HUES48 (cell line): ENCODE measurements at regions not wholly inside any gene's neighbourhood (a gene's known extent, or its start where the extent isn't known, plus 50 kb on each side); places are given as distances from the start of the nearest gene placed in this dataset.
"Not testable (repeated sequence)": the region's sequence is repeated elsewhere in the genome, so short reads cannot be mapped to it uniquely, and the experiment has no call there.

Experiments
- H3K27ac ChIP-seq: one replicate; pipeline ENCODE4 v1.7.0; 2013; ENCODE audit warnings: low read depth, low read length, inconsistent platforms
- H3K27me3 ChIP-seq: 2 replicates; pipeline ENCODE4 v1.6.1; 2013; ENCODE audit warnings: mild to moderate bottlenecking, low read length; ENCODE audit not compliant: control insufficient read depth, insufficient read depth
- H3K36me3 ChIP-seq: 2 replicates; pipeline ENCODE4 v1.6.1; 2013; ENCODE audit warnings: low read length; ENCODE audit not compliant: control insufficient read depth, insufficient read depth
- H3K4me1 ChIP-seq: 2 replicates; pipeline ENCODE4 v1.6.1; 2013; ENCODE audit warnings: mild to moderate bottlenecking, low read length; ENCODE audit not compliant: control insufficient read depth, insufficient read depth
- H3K4me3 ChIP-seq: 2 replicates; pipeline ENCODE4 v1.5.1; 2013; ENCODE audit warnings: mild to moderate bottlenecking, low read depth, low read length
- H3K9ac ChIP-seq: 2 replicates; pipeline ENCODE4 v1.6.1; 2013; ENCODE audit warnings: mild to moderate bottlenecking, low read depth, low read length, moderate library complexity
- H3K9me3 ChIP-seq: 2 replicates; pipeline ENCODE4 v1.6.1; 2013; ENCODE audit warnings: low read length; ENCODE audit not compliant: control insufficient read depth, insufficient read depth

DNA sequence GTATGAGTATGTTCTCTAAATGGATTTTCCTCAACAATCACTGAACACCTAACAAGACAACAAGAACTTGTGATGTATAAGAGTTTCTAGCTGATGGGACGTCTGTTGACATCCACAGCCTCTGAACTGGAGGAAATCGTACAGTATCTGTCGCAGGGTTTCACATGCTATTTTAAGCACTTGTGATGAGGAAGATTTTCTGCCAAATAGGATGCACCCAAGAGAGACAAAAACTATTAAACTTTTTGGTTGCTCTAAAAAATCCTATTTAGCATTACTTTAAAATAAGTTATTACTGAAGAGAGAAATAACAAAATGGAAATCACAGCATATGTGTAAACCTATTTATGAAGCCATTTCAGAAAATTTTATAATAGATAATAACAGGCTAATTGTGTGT, 356.1 kb upstream of the SLC7A11 start:
- no peak overlapping the region for H3K9ac ChIP-seq
- H3K9me3 ChIP-seq, result peaks cover 2% of the 10 kb centered on the region; the same call in 1 of the 2 replicates
- no peaks in the 10 kb centered on the region for H3K4me1 ChIP-seq
- no peak overlapping the region for H3K27ac ChIP-seq
- no peak overlapping the region for H3K4me3 ChIP-seq
- H3K27me3 ChIP-seq, result no peaks in the 10 kb centered on the region; the same call in 1 of the 2 replicates
- no peaks in the 10 kb centered on the region for H3K36me3 ChIP-seq

DNA sequence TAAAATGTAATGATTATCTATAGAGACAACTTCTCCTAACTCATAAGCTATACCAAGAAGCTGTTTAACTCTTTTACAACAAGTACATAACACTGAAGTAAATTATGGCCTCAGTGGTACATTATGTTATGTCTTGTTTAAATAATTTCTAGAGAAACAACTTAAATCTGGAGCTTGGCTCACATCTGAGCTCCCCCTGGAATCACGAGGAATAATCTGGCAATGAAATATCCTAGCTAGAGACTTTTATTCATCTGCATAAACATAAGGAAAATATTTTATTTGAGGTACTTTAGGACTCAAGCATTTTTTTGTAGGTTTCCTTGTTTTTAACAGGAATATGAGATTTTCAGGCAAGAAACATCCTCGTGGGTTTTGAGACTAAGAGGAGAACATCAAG, 354.7 kb upstream of the SLC7A11 start:
- Histone ChIP-seq H3K9ac (no peak overlapping the region), H3K4me1 (0 out of 2 replicates have a peak, but pooled peaks cover 3% of the 10 kb centered on the region), H3K36me3 (no peaks in the 10 kb centered on the region), H3K9me3 (peaks cover 2% of the 10 kb centered on the region; the same call in 1 of the 2 replicates), H3K27ac (no peak overlapping the region), H3K4me3 (no peak overlapping the region), H3K27me3 (no peaks in the 10 kb centered on the region; the same call in 1 of the 2 replicates)

DNA sequence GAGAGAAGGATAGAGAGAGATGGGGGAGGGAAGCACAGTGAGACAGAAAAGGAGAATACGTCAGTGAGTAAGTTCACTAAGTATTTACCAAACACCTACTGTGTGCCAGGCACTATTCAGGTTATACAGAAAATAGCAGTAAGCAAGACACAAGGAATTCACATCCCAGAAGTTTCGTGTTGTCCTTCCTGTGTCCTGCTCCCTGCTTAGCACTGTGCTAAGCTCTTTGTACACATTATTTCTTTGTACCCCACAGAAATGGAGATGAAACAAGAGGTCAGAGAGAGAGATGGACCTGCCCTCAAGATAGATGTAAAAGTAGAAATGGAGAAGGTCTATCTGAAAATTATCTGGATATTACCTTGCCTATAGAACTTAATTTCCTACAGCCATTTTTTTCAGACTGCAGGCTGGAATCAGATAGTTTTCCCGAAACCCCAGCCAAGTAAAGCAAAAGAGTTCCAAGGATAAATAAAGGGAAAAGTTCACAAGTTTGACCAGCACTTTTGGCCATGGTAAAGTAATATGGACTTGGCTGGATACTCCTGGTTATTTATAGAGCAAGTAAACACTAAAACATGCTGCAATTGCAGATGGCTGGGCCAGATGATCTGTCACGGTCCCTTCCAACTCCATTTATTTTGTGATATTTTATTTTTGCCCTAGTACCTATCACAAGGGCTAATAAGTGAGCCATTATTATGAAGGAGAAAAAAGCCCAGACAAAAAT, 353.7 kb upstream of the SLC7A11 start:
- H3K27me3 ChIP-seq, result no peaks in the 10 kb centered on the region; the same call in 1 of the 2 replicates
- H3K4me1 ChIP-seq, result 0 out of 2 replicates have a peak, but pooled peaks cover 3% of the 10 kb centered on the region
- H3K9me3 ChIP-seq, result no peaks in the 10 kb centered on the region
- no peak overlapping the region for H3K9ac ChIP-seq
- H3K4me3 ChIP-seq, result no peak overlapping the region
- no peak overlapping the region for H3K27ac ChIP-seq
- H3K36me3 ChIP-seq, result no peaks in the 10 kb centered on the region

DNA sequence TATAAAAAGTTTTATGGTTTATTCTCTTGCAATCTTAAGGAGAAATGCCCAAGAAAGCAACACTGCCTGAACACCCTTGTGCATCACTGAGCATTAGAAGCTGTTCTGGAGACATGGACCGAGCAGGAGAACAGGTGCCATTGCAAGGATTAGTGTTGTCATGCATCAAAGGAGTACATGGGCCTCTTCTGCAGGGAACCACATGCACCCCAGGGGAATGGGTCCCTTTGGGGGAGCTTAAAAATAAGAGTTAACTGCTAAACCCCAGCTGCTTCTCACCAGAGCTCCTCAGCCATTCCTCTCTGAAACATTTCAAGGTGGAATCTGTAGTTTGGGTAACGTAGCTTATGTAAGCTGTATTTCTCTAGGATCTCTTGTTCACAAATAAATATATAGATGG, 353.0 kb upstream of the SLC7A11 start:
- no peak overlapping the region for H3K9ac ChIP-seq

DNA sequence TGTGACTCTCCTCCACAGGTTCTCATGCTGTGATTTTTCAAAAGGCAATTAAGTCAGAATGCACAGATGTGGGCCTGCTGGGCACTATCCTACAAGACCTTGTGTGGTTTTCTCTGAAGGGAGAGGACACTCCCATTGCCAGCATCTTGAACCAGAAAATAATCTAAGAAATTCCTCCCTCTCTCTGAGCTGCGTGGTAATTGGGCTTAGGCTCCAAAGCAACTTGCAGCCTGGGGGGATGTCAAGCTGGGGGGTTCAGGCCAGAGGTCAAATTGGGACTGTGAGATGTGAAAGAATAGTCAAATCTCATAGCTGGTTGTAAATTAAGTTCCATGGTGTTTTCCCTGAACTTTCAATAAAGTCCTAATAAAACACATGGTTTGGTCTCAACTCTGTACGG, 350.6 kb upstream of the SLC7A11 start:
- no peak overlapping the region for H3K4me3 ChIP-seq
- no peaks in the 10 kb centered on the region; the same call in 1 of the 2 replicates for H3K27me3 ChIP-seq
- H3K9me3 ChIP-seq, result no peaks in the 10 kb centered on the region
- H3K27ac ChIP-seq, result no peak overlapping the region
- H3K36me3 ChIP-seq, result no peaks in the 10 kb centered on the region
- H3K9ac ChIP-seq, result no peak overlapping the region
- H3K4me1 ChIP-seq, result 0 out of 2 replicates have a peak, but pooled peaks cover 3% of the 10 kb centered on the region

More for the DNA sequence above, 353.0 kb upstream of the SLC7A11 start:
- Histone ChIP-seq H3K4me3 (no peak overlapping the region), H3K27ac (no peak overlapping the region), H3K27me3 (no peaks in the 10 kb centered on the region; the same call in 1 of the 2 replicates), H3K9me3 (no peaks in the 10 kb centered on the region), H3K4me1 (0 out of 2 replicates have a peak, but pooled peaks cover 3% of the 10 kb centered on the region), H3K36me3 (no peaks in the 10 kb centered on the region)

DNA sequence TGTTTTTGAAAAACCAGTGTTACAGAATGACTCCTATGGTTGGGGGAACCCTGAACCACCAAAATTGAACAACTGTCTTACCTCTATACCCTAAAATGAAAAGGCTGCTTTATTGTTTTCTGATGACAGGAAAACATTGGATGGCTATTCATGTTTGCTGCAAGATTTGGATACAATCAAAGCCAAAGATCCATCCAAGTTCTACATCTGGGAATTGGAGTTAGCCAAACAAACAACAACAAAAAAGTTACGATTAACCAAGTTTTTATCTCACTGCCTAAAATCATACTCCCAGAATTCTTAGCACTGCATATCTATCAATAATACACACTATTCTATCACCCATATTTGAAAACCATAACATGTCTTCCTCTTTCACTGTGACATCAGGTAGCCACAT, 349.7 kb upstream of the SLC7A11 start:
- H3K4me3 ChIP-seq, result no peak overlapping the region
- no peak overlapping the region for H3K27ac ChIP-seq
- no peaks in the 10 kb centered on the region for H3K36me3 ChIP-seq
- H3K4me1 ChIP-seq, result 0 out of 2 replicates have a peak, but pooled peaks cover 3% of the 10 kb centered on the region
- H3K27me3 ChIP-seq, result no peaks in the 10 kb centered on the region; the same call in 1 of the 2 replicates
- H3K9me3 ChIP-seq, result no peaks in the 10 kb centered on the region
- no peak overlapping the region for H3K9ac ChIP-seq

DNA sequence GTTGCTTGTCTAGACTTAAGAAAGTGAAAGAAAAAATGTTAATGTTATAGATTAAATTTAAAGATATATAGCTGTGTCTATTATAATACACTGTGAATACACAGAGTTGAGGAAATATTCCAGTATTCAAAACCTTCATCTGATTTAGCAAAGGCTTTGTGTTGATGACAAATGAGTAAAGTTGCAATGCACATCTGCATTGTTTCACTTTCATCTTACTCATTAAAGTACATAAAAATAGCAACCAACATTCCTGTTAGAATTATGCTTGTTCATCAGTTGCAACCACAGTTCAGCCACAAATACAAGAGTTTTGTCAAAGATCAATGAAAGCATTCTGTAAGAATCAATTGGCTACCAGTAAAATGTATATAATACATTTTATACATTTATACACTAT, 346.4 kb upstream of the SLC7A11 start:
- H3K4me3 ChIP-seq, result no peak overlapping the region
- no peak overlapping the region for H3K9ac ChIP-seq
- H3K27me3 ChIP-seq, result no peaks in the 10 kb centered on the region; the same call in 1 of the 2 replicates
- no peak overlapping the region for H3K27ac ChIP-seq
- 0 out of 2 replicates have a peak, but pooled peaks cover 3% of the 10 kb centered on the region for H3K4me1 ChIP-seq
- no peaks in the 10 kb centered on the region for H3K36me3 ChIP-seq
- H3K9me3 ChIP-seq, result no peaks in the 10 kb centered on the region

DNA sequence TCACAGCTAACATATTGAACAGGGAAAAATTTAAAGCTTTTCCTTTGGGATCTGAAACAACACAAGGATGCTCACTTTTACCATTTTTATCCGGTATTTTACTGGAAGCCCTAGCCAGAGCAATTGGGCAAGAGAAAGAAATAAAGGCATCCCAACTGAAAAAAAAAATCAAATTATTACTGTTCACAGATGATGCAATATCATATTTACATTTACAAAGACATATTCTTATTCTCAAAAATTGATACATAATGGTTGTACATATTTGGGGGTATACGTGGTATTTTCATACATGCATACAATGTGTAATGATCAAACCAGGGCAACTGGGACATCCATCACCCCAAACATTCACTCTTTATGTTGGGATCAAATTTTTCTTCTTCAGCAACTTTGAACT, 337.0 kb upstream of the SLC7A11 start:
- Histone ChIP-seq H3K36me3 (no peaks in the 10 kb centered on the region), H3K9ac (no peak overlapping the region), H3K4me3 (no peak overlapping the region), H3K27ac (no peak overlapping the region), H3K27me3 (no peaks in the 10 kb centered on the region), H3K4me1 (peaks cover 5% of the 10 kb centered on the region), H3K9me3 (peaks cover 5% of the 10 kb centered on the region; the same call in 1 of the 2 replicates)

DNA sequence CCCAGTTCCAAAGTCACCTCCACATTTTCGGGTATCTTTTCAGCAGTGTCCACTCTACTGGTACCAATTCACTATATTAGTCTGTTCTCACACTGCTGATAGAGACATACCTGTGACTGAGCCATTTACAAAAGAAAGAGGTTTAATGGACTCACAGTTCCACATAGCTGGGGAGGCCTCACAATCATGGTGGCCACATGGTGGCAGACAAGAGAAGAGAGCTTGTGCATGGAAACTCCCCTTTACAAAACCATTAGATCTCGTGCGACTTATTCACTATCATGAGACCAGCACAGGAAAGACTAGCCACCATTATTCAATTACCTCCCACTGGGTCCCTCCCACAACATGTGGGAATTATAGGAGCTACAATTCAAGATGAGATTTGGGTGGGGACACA, 335.7 kb upstream of the SLC7A11 start:
- not testable (repeated sequence) for H3K4me1 ChIP-seq, H3K9ac ChIP-seq, H3K9me3 ChIP-seq, H3K36me3 ChIP-seq, H3K27me3 ChIP-seq, H3K4me3 ChIP-seq, H3K27ac ChIP-seq

DNA sequence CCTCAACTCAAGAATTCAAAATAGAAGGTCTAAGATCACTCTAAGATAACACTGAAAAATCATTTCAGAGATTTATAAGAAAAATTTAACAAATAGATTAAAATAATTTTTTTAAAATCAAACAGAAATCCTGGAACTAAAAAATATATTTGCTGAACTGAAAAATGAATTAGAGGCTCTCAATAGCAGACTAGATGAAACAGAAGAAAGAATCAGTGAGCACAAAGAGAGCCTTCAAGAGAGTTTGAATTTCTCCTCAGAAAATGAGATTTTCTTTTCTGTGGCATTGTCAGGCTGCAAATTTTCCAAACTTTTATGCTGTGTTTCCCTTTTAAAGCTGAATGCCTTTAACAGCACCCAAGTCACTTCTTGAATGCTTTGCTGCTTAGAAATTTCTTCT, 335.0 kb upstream of the SLC7A11 start:
- Histone ChIP-seq H3K27ac (no peak overlapping the region), H3K4me3 (no peak overlapping the region), H3K9ac (no peak overlapping the region), H3K36me3 (no peaks in the 10 kb centered on the region), H3K9me3 (no peaks in the 10 kb centered on the region; the same call in 1 of the 2 replicates), H3K27me3 (no peaks in the 10 kb centered on the region), H3K4me1 (peaks cover 5% of the 10 kb centered on the region)

DNA sequence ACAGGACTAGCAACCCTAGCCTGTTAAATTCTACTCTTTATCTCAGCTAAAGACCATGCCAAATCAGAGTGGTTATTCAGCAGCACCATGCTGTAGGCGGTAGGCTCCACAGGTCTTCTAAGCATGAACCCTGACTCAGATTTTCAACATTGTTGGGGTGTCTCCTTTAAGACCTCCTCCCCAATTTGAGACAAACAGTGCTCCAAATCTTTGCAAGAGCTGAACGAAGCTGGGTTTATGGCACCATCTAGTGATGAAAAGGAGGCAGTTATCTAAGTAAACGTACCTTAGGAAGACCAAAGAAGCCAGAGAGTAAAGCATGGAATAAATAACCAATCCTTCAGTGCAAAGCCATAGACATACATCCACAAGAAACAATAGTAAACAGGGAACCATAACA, 334.5 kb upstream of the SLC7A11 start:
- H3K27me3 ChIP-seq, result no peaks in the 10 kb centered on the region
- no peaks in the 10 kb centered on the region; the same call in 1 of the 2 replicates for H3K9me3 ChIP-seq

More for the DNA sequence above, 334.5 kb upstream of the SLC7A11 start:
- no peak overlapping the region for H3K4me3 ChIP-seq
- no peaks in the 10 kb centered on the region for H3K36me3 ChIP-seq
- H3K27ac ChIP-seq, result no peak overlapping the region
- peaks cover 5% of the 10 kb centered on the region for H3K4me1 ChIP-seq
- H3K9ac ChIP-seq, result no peak overlapping the region
